Tibial artery (tissue), 4 donors: ENCODE measurements at regions not wholly inside any gene's neighbourhood (a gene's known extent, or its start where the extent isn't known, plus 50 kb on each side); places are given as distances from the start of the nearest gene placed in this dataset.

ENCODE experiments used
- DNase-seq, 2 donors: peaks; one replicate each; pipeline ENCODE4 v3.0.0-alpha.2; 2019
- H3K27ac ChIP-seq, 2 donors: fragments of 200-600 bp; sonication (generic) in 1 of 2; 1 replicate in 1 of 2; 2 replicates in 1 of 2; pipeline ENCODE4 v1.5.1; 2018 to 2019; ENCODE audit warnings: mild to moderate bottlenecking in 1 of 2
- H3K27me3 ChIP-seq, 2 donors: fragments of 200-600 bp; sonication (generic) in 1 of 2; one replicate each; pipeline versions ENCODE4 v1.5.1 to v1.6.0; 2016 to 2019
- H3K36me3 ChIP-seq, 3 donors: fragments of 200-600 bp; sonication (generic) in 2 of 3; one replicate each; pipeline ENCODE4 v1.5.1; 2016 to 2019; ENCODE audit warnings: mild to moderate bottlenecking in 2 of 3
- H3K4me1 ChIP-seq, 4 donors: fragments of 200-600 bp; sonication (generic) in 2 of 4; 1 replicate in 3 of 4; 2 replicates in 1 of 4; pipeline ENCODE4 v1.5.1; 2016 to 2019
- H3K4me3 ChIP-seq, 2 donors: fragments of 200-600 bp; sonication (generic) in 1 of 2; 1 replicate in 1 of 2; 2 replicates in 1 of 2; pipeline ENCODE4 v1.5.1; 2018 to 2019; ENCODE audit warnings: mild to moderate bottlenecking in 2 of 2
- H3K9me3 ChIP-seq, 3 donors: fragments of 200-600 bp; sonication (generic) in 1 of 3; one replicate each; pipeline ENCODE4 v1.5.1; 2016 to 2019
- intact Hi-C: fragments of 100-400 bp; cut with DNase I; formaldehyde crosslinking; loops from one replicate; pipeline ENCODE4 v1.15.0; 2023; ENCODE audit warnings: low total_unique reads
- TF ChIP-seq, protein P1 (sequence below), 2 experiments: fragments of 200-600 bp in 1 of 2; fragments of 450-650 bp in 1 of 2; IDR thresholded peaks; one replicate each; pipeline ENCODE4 v1.5.1; 2017 to 2019; ENCODE audit warnings: antibody characterized with exemption in 2 of 2, mild to moderate bottlenecking in 1 of 2, moderate library complexity in 1 of 2

DNA sequence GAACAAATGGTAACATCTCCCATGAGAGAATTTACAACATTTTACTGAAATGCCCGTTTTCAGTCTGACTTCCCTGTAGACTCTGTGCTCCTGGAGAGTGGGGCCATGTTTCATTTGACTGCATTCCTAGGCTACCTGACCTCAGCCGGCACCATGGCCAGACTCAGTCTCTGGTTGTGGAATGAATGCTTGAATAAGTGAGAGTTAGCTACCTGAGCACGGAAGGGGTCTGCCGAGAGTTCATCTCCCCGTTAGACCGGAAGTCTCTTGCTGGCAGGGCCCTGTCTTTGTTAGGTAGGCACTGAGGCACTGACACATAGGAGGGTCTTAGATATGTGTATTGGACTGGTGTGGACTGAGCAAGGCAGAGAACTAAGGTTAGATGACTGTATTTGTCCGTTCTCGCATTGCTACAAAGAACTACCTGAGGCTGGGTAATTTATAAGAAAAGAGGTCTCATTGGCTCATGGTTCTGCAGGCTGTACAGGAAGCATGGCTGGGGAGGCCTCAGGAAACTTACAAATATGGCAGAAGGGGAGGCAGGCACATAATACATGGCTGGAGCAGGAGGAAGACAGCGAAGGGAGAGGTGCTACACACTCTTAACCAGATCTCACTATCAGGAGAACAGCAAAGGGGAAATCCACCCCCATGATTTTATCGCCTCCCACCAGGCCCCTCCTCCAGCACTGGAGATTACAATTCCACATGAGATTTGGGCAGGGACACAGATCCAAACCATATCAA lies 271.2 kb downstream of the GLI2 start:
- no peaks in the 10 kb centered on the region for H3K4me1 ChIP-seq
- no peaks in the 10 kb centered on the region for H3K27me3 ChIP-seq
- no peak overlapping the region for H3K27ac ChIP-seq
- TF ChIP-seq, protein P1, sequence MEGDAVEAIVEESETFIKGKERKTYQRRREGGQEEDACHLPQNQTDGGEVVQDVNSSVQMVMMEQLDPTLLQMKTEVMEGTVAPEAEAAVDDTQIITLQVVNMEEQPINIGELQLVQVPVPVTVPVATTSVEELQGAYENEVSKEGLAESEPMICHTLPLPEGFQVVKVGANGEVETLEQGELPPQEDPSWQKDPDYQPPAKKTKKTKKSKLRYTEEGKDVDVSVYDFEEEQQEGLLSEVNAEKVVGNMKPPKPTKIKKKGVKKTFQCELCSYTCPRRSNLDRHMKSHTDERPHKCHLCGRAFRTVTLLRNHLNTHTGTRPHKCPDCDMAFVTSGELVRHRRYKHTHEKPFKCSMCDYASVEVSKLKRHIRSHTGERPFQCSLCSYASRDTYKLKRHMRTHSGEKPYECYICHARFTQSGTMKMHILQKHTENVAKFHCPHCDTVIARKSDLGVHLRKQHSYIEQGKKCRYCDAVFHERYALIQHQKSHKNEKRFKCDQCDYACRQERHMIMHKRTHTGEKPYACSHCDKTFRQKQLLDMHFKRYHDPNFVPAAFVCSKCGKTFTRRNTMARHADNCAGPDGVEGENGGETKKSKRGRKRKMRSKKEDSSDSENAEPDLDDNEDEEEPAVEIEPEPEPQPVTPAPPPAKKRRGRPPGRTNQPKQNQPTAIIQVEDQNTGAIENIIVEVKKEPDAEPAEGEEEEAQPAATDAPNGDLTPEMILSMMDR (IDR thresholded peaks at IDR 0.05): no peak
- no peak overlapping the region for H3K4me3 ChIP-seq
- H3K9me3 ChIP-seq: peaks cover 0 to 12% (median 4%) of the 10 kb centered on the region in 3 donors
- no peaks in the 10 kb centered on the region for H3K36me3 ChIP-seq
- intact Hi-C loops: no loop called here
- DNase-seq: no peak

DNA sequence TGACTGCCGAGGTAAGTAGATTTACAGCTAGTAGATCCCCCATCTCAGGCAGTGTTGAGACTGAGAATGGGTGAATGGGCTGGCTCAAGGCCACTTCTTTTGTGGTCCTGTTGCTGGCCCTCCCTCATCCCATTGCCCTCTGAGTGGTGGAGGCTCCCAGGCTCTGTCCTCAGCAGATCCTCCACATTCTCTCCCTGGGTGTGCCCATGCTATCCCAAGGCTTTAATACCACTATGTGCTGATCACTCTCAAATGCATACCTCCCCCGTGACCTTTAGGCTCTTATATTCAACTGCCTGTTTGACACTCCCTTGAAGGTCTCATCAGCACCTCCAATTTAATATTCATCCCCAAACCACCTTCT lies 271.8 kb downstream of the GLI2 start:
- H3K27me3 ChIP-seq: no peaks in the 10 kb centered on the region
- H3K9me3 ChIP-seq: peaks cover 0 to 12% (median 4%) of the 10 kb centered on the region in 3 donors
- H3K36me3 ChIP-seq: no peaks in the 10 kb centered on the region
- H3K27ac ChIP-seq: no peak overlapping the region
- intact Hi-C loops: no loop called here
- no peak overlapping the region for H3K4me3 ChIP-seq
- H3K4me1 ChIP-seq: no peaks in the 10 kb centered on the region
- no peak for DNase-seq
- TF ChIP-seq, protein P1 (IDR thresholded peaks at IDR 0.05): no peak

DNA sequence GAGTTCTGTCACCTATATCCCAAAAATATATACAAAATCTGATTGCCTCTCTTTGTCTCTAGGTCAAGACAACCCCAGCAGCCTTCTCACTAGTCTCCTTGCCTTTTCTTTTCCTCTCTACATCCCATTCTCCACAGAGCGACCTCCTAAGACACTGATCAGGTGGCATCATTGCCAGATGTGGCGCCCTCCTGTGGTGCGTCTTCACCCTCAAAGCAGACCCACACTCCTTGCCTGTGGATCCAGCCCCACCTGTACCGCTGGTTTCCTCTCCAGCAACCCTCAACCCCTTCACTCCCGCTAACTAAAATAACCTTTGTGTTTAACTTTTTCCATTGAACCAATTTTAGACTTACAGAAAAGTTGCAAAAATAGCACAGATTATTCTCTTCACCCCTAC lies 273.3 kb downstream of the GLI2 start:
- Histone ChIP-seq H3K9me3 (peaks cover 0 to 12% (median 4%) of the 10 kb centered on the region in 3 donors), H3K27me3 (no peaks in the 10 kb centered on the region), H3K4me1 (no peaks in the 10 kb centered on the region), H3K4me3 (no peak overlapping the region), H3K36me3 (no peaks in the 10 kb centered on the region), H3K27ac (no peak overlapping the region)
- TF ChIP-seq, protein P1 (IDR thresholded peaks at IDR 0.05): no peak
- DNase-seq: no peak
- intact Hi-C loops: no loop called here

- Histone ChIP-seq H3K27ac (no peak overlapping the region), H3K4me1 (no peaks in the 10 kb centered on the region), H3K4me3 (no peak overlapping the region), H3K9me3 (peaks cover 0 to 12% (median 4%) of the 10 kb centered on the region in 3 donors), H3K27me3 (no peaks in the 10 kb centered on the region), H3K36me3 (no peaks in the 10 kb centered on the region)
- TF ChIP-seq, protein P1 (IDR thresholded peaks at IDR 0.05): no peak
- no peak for DNase-seq
- intact Hi-C loops: no loop called here
Measured at GRCh38 chr2:121010998-121011397, 274.0 kb downstream of the TFCP2L1 start.

DNA sequence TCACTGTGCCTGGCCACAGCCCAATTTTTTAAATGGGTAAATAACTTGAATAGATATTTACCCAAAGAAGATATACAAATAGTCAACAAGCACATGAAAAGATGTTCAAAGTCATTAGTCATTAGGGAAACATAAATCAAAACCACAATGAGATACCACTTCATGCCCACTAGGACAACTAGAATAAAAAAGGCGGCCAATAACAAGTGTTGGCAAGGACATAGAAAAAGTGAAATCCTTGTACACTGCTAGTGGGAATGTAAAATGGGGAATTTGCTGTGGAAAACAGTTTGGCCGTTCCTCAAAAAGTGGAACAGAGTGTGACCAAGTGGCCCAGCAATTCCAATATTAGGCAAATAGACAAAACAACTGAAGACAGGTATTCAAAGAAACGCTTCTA lies 270.1 kb downstream of the TFCP2L1 start:
- TF ChIP-seq, protein P1 (IDR thresholded peaks at IDR 0.05): no peak
- Histone ChIP-seq H3K9me3 (peaks cover 0 to 12% (median 4%) of the 10 kb centered on the region in 3 donors), H3K27me3 (no peaks in the 10 kb centered on the region)

More for the DNA sequence above, 270.1 kb downstream of the TFCP2L1 start:
- DNase-seq: no peak
- Histone ChIP-seq H3K27ac (no peak overlapping the region), H3K36me3 (no peaks in the 10 kb centered on the region), H3K4me3 (no peak overlapping the region), H3K4me1 (peaks cover 0 to 11% (median 6%) of the 10 kb centered on the region in 4 donors)
- intact Hi-C loops: no loop called here
